Uterus (tissue), 3 donors: ENCODE measurements at regions not wholly inside any gene's neighbourhood (a gene's known extent, or its start where the extent isn't known, plus 50 kb on each side); places are given as distances from the start of the nearest gene placed in this dataset.

ENCODE experiments used
- DNase-seq, 2 donors: peaks; one replicate each; pipeline ENCODE4 v3.0.0-alpha.2; 2019 to 2020
- H3K27ac ChIP-seq, 2 donors: fragments of 200-600 bp; sonication (generic); 1 replicate in 1 of 2; 2 replicates in 1 of 2; pipeline ENCODE4 v1.5.1; 2016 to 2018
- H3K27me3 ChIP-seq, 2 donors: fragments of 200-600 bp; sonication (generic); one replicate each; pipeline ENCODE4 v1.5.1; 2018 to 2019; ENCODE audit warnings: control low read depth in 1 of 2
- H3K36me3 ChIP-seq, 2 donors: fragments of 200-600 bp; sonication (generic); one replicate each; pipeline ENCODE4 v1.5.1; 2019; ENCODE audit warnings: control low read depth in 1 of 2
- H3K4me1 ChIP-seq, 2 donors: fragments of 200-600 bp; sonication (generic); one replicate each; pipeline ENCODE4 v1.5.1; 2018 to 2019; ENCODE audit warnings: control low read depth in 1 of 2
- H3K4me3 ChIP-seq, 2 donors: fragments of 200-600 bp; sonication (generic); 1 replicate in 1 of 2; 2 replicates in 1 of 2; pipeline ENCODE4 v1.5.1; 2018 to 2019; ENCODE audit warnings: mild to moderate bottlenecking in 1 of 2
- H3K9me3 ChIP-seq, 2 donors: fragments of 200-600 bp; sonication (generic); one replicate each; pipeline ENCODE4 v1.5.1; 2019; ENCODE audit warnings: control low read depth in 1 of 2
- CTCF ChIP-seq, 4 experiments: fragments of 200-600 bp in 2 of 4; fragments of 450-650 bp in 2 of 4; sonication (generic) in 2 of 4; IDR thresholded peaks; one replicate each; pipeline ENCODE4 v1.5.1; 2016 to 2019; ENCODE audit warnings: antibody characterized with exemption in 4 of 4, mild to moderate bottlenecking in 2 of 4, moderate library complexity in 1 of 4
- POLR2A ChIP-seq, 2 donors: fragments of 450-650 bp; IDR thresholded peaks; one replicate each; pipeline ENCODE4 v1.6.1; 2016; ENCODE audit warnings: antibody characterized with exemption in 2 of 2, mild to moderate bottlenecking in 1 of 2, moderate library complexity in 1 of 2
- intact Hi-C: fragments of 100-400 bp; cut with DNase I; formaldehyde crosslinking; loops from one replicate; pipeline ENCODE4 v1.15.1; 2023; ENCODE audit warnings: low total_unique reads
- donor health status: DM: yes; HTN: yes; CAD: no.

DNA sequence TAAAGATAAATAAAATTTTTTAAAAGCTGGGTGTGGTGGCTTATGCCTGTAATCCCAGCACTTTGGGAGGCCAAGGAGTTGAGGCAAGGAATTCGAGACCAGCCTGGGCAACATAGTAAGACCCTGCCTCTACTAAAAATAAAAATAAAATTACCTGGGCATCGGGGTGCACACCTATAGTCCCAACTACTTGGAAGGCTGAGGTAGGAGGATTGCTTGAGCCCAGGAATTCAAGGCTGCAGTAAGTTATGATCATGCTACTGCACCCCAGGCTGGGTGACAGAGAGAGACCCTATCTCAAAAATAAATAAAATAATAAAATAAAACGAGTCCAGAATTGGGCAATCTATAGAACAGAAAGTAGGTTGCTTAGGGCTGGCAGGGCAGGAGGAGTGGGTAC, 228.7 kb downstream of the BCAS1 start:
- TF ChIP-seq POLR2A (IDR thresholded peaks at IDR 0.05) (no peak), CTCF (IDR thresholded peaks at IDR 0.05) (no peak)
- H3K4me1 ChIP-seq, result no peaks in the 10 kb centered on the region
- H3K27ac ChIP-seq, result no peak overlapping the region
- DNase-seq, result no peak
- H3K27me3 ChIP-seq, result no peaks in the 10 kb centered on the region
- intact Hi-C loops, result no loop called here
- no peaks in the 10 kb centered on the region for H3K9me3 ChIP-seq
- no peak overlapping the region for H3K4me3 ChIP-seq
- H3K36me3 ChIP-seq, result no peaks in the 10 kb centered on the region

DNA sequence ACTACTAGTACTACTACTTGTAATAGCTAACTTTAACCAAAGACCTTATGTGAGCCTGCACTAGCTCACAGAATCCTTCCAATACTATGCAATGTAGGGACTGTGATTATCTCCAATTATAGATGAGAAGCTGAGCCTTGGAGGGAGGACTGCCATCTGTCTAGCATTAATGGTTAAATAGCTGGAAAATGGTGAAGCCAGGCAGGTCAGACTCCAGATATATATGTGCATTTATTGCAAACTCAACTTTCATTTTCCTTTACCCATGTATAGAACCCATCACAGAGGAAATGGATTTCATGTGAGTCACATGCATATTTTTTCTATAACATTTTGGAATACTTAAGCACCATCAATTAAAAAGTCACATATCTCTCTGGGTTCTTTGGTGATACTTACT, 229.9 kb downstream of the BCAS1 start:
- H3K27ac ChIP-seq, result no peak overlapping the region
- H3K9me3 ChIP-seq, result no peaks in the 10 kb centered on the region
- intact Hi-C loops, result no loop called here
- TF ChIP-seq CTCF (IDR thresholded peaks at IDR 0.05) (no peak), POLR2A (IDR thresholded peaks at IDR 0.05) (no peak)
- H3K4me3 ChIP-seq, result no peak overlapping the region
- no peak for DNase-seq
- H3K4me1 ChIP-seq, result no peaks in the 10 kb centered on the region
- no peaks in the 10 kb centered on the region for H3K27me3 ChIP-seq
- H3K36me3 ChIP-seq, result no peaks in the 10 kb centered on the region

DNA sequence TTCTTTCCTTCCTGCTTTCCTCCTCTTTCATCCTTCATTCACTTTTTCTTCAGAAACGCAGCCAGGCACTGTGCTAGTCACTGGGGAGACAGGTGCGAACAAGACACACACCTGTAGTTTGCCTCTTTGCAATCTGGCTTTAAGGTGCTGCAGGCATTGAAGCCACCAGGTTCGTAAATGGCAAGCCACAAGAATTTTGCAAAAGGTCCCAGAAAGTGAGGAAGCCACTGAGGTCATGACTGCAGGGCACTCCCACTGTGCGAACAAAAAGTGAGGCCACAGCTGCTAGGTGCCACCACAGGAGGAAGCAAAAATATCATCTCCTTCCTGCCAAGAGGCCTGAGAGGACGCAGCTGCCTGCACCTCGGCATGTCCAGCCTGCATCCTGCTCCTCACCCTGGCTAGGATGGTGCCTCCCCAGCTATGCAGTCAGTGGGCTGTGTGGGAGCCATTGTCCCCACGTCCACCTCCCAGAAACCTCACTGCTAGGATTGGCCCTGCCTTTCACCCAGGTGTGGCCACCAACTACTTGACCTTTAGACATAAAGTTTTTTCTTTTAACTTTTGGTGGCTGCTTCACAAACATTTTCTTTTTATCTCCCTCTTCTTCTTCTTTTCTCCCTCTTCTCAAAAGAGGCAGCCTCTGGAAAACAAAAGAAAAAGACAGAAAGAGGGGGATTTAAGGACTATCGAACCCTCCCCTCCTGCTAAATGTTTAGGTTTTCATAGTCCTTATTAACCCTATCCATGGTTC, 230.8 kb downstream of the BCAS1 start:
- Histone ChIP-seq H3K27ac (no peak overlapping the region), H3K36me3 (no peaks in the 10 kb centered on the region), H3K27me3 (no peaks in the 10 kb centered on the region), H3K9me3 (no peaks in the 10 kb centered on the region), H3K4me3 (no peak overlapping the region), H3K4me1 (no peaks in the 10 kb centered on the region)
- intact Hi-C loops, result no loop called here
- DNase-seq, result no peak
- TF ChIP-seq CTCF (IDR thresholded peaks at IDR 0.05), result no peak
- TF ChIP-seq POLR2A (IDR thresholded peaks at IDR 0.05), result no peak

DNA sequence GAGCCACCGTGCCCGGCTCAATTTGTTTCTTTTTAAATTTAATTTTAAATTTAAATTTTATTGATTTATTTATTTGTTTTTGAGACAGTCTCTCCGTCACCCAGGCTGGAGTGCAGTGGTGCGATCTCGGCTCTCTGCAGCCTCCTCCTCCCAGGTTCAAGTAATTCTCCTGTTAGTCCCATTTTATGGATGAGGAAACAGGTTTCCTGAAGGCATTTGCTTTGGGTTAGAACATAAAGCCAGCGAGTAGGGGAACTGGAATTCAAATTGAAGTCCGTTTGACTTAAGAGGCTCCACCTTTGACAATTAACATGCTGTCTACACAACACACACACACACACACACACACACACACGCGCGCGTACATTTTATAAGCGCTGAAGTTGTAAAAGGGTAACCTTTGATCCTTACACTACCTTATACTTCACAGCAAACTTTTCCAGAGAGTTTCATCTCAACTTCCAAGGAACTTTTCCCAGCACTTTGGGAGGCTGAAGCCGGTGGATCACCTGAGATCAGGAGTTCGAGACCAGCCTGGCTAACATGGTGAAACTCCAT, 232.0 kb downstream of the BCAS1 start:
- DNase-seq, result no peak
- intact Hi-C loops, result no loop called here
- Histone ChIP-seq H3K9me3 (no peaks in the 10 kb centered on the region), H3K4me3 (no peak overlapping the region), H3K4me1 (no peaks in the 10 kb centered on the region), H3K27me3 (no peaks in the 10 kb centered on the region), H3K27ac (no peak overlapping the region), H3K36me3 (no peaks in the 10 kb centered on the region)
- no peak for TF ChIP-seq POLR2A (IDR thresholded peaks at IDR 0.05)
- no peak for TF ChIP-seq CTCF (IDR thresholded peaks at IDR 0.05)

- no peak overlapping the region for H3K27ac ChIP-seq
- TF ChIP-seq CTCF (IDR thresholded peaks at IDR 0.05) (no peak), POLR2A (IDR thresholded peaks at IDR 0.05) (no peak)
- no peak for DNase-seq
- H3K4me1 ChIP-seq, result no peaks in the 10 kb centered on the region
- no peaks in the 10 kb centered on the region for H3K9me3 ChIP-seq
- H3K36me3 ChIP-seq, result no peaks in the 10 kb centered on the region
- H3K27me3 ChIP-seq, result no peaks in the 10 kb centered on the region
- no peak overlapping the region for H3K4me3 ChIP-seq
- intact Hi-C loops, result no loop called here
Observed at GRCh38 chr20:53837126-53837826, 233.1 kb downstream of the BCAS1 start.
